HepG2 (cell line): ENCODE measurements at regions not wholly inside any gene's neighbourhood (a gene's known extent, or its start where the extent isn't known, plus 50 kb on each side); places are given as distances from the start of the nearest gene placed in this dataset.

Experiments used
- IRF2 ChIP-seq: IDR thresholded peaks from 2 replicates; pipeline ENCODE4 v1.6.1; 2018; ENCODE audit warnings: missing genetic modification reagents, missing compliant biosample characterization
- PRDM10 ChIP-seq: sonication (generic); formaldehyde crosslinking; IDR thresholded peaks from 2 replicates; pipeline ENCODE4 v1.4.0; 2020; ENCODE audit warnings: low read depth, missing genetic modification reagents
- ZNF282 ChIP-seq: fragments of 450-650 bp; IDR thresholded peaks from 2 replicates; pipeline ENCODE4 v1.6.1; 2018; ENCODE audit not compliant: partially characterized antibody
- ZZZ3 ChIP-seq: sonication (generic); formaldehyde crosslinking; IDR thresholded peaks from 2 replicates; pipeline ENCODE4 v1.4.0; 2020; ENCODE audit warnings: missing genetic modification reagents, mild to moderate bottlenecking, borderline replicate concordance

- TF ChIP-seq PRDM10 (CRISPR knock-in tag) (no peak), ZNF282 (no peak), ZZZ3 (CRISPR knock-in tag) (no peak), IRF2 (no peak)
Measured at GRCh38 chr2:137770166-137770565, 194.1 kb upstream of the HNMT start.
